22Rv1 (cell line): ENCODE measurements at regions not wholly inside any gene's neighbourhood (a gene's known extent, or its start where the extent isn't known, plus 50 kb on each side); places are given as distances from the start of the nearest gene placed in this dataset.

ENCODE experiments used
- ZFX ChIP-seq: fragments of 450-650 bp; IDR thresholded peaks from 2 replicates; pipeline ENCODE4 v1.6.1; 2017; ENCODE audit warnings: antibody characterized with exemption, borderline replicate concordance
- TF ChIP-seq, protein P1 (sequence below): fragments of 450-650 bp; IDR thresholded peaks from 2 replicates; pipeline ENCODE4 v1.5.1; 2017; ENCODE audit warnings: mild to moderate bottlenecking

DNA sequence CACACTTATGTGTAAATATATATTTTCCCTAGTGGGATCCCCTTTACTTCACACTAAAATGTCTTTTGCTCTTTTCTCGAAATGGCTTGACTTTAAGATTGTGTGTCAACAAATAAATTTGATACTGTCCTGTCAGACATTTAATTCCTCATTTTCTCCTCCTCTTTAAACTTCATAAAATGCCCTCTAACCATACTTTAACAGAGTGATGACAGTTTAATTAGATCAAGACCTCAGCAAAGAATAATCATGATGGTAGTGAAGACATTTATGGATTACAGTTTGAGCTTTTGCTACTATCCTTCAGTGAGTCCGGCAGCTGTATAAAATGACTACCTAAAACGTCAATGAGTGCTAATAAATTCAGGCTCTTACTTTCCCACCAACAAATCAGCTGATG is 113.1 kb upstream of the ADGRL3 start:
- TF ChIP-seq, protein P1, sequence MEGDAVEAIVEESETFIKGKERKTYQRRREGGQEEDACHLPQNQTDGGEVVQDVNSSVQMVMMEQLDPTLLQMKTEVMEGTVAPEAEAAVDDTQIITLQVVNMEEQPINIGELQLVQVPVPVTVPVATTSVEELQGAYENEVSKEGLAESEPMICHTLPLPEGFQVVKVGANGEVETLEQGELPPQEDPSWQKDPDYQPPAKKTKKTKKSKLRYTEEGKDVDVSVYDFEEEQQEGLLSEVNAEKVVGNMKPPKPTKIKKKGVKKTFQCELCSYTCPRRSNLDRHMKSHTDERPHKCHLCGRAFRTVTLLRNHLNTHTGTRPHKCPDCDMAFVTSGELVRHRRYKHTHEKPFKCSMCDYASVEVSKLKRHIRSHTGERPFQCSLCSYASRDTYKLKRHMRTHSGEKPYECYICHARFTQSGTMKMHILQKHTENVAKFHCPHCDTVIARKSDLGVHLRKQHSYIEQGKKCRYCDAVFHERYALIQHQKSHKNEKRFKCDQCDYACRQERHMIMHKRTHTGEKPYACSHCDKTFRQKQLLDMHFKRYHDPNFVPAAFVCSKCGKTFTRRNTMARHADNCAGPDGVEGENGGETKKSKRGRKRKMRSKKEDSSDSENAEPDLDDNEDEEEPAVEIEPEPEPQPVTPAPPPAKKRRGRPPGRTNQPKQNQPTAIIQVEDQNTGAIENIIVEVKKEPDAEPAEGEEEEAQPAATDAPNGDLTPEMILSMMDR = no peak
- TF ChIP-seq ZFX = no peak
